ENCODE measurements at regions not wholly inside any gene's neighbourhood (a gene's known extent, or its start where the extent isn't known, plus 50 kb on each side); places are given as distances from the start of the nearest gene placed in this dataset.

GRCh38 chr20:39124064-39124463 lies 161.9 kb downstream of the DHX35 start:
- TF ChIP-seq, protein P1, sequence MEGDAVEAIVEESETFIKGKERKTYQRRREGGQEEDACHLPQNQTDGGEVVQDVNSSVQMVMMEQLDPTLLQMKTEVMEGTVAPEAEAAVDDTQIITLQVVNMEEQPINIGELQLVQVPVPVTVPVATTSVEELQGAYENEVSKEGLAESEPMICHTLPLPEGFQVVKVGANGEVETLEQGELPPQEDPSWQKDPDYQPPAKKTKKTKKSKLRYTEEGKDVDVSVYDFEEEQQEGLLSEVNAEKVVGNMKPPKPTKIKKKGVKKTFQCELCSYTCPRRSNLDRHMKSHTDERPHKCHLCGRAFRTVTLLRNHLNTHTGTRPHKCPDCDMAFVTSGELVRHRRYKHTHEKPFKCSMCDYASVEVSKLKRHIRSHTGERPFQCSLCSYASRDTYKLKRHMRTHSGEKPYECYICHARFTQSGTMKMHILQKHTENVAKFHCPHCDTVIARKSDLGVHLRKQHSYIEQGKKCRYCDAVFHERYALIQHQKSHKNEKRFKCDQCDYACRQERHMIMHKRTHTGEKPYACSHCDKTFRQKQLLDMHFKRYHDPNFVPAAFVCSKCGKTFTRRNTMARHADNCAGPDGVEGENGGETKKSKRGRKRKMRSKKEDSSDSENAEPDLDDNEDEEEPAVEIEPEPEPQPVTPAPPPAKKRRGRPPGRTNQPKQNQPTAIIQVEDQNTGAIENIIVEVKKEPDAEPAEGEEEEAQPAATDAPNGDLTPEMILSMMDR (IDR thresholded peaks at IDR 0.05), result no peak
- TF ChIP-seq POLR2A (IDR thresholded peaks at IDR 0.05), result no peak
- no peak for TF ChIP-seq POLR2AphosphoS5 (IDR thresholded peaks at IDR 0.05)
- TF ChIP-seq EP300 (IDR thresholded peaks at IDR 0.05), result no peak
